Heart left ventricle (tissue), 16 donors: ENCODE measurements at regions not wholly inside any gene's neighbourhood (a gene's known extent, or its start where the extent isn't known, plus 50 kb on each side); places are given as distances from the start of the nearest gene placed in this dataset.

Experiments used
- ATAC-seq, 4 donors: fragments of 200-7000 bp; cut with Tn5 transposase; one replicate each; pipeline ENCODE4 v1.9.1; 2020 to 2022; ENCODE audit warnings: moderate library complexity in 4 of 4, mild to moderate bottlenecking in 3 of 4, moderate number of reproducible peaks in 1 of 4
- DNase-seq, 5 donors: peaks; one replicate each; pipeline ENCODE4 v3.0.0-alpha.2; 2020
- H3K27ac ChIP-seq, 12 donors: fragments of 200-600 bp; sonication (generic) in 4 of 12; one replicate each; pipeline versions ENCODE4 v1.5.0 to v1.8.0; 2016 to 2022; ENCODE audit warnings: mild to moderate bottlenecking in 2 of 12
- H3K27me3 ChIP-seq, 9 donors: fragments of 200-600 bp; sonication (generic) in 2 of 9; one replicate each; pipeline versions ENCODE4 v1.5.1 to v1.8.0; 2016 to 2022; ENCODE audit warnings: mild to moderate bottlenecking in 3 of 9
- H3K36me3 ChIP-seq, 9 donors: fragments of 200-600 bp; sonication (generic) in 2 of 9; one replicate each; pipeline versions ENCODE4 v1.5.0 to v1.8.0; 2018 to 2022; ENCODE audit warnings: mild to moderate bottlenecking in 2 of 9
- H3K4me1 ChIP-seq, 12 donors: fragments of 200-600 bp; sonication (generic) in 4 of 12; one replicate each; pipeline versions ENCODE4 v1.5.0 to v1.8.0; 2016 to 2022; ENCODE audit warnings: mild to moderate bottlenecking in 3 of 12
- H3K4me3 ChIP-seq, 12 donors: fragments of 200-600 bp; sonication (generic) in 4 of 12; one replicate each; pipeline versions ENCODE4 v1.5.0 to v1.8.0; 2017 to 2022; ENCODE audit warnings: mild to moderate bottlenecking in 9 of 12, moderate library complexity in 4 of 12
- H3K9me3 ChIP-seq, 12 donors: fragments of 200-600 bp; sonication (generic) in 4 of 12; one replicate each; pipeline versions ENCODE4 v1.5.0 to v1.8.0; 2016 to 2022; ENCODE audit warnings: mild to moderate bottlenecking in 1 of 12
- POLR2A ChIP-seq, 2 donors: fragments of 450-650 bp; IDR thresholded peaks; one replicate each; pipeline ENCODE4 v1.6.1; 2017; ENCODE audit warnings: antibody characterized with exemption in 2 of 2, mild to moderate bottlenecking in 2 of 2, moderate library complexity in 2 of 2
- WGBS, 4 donors: extraction: QIAGEN DNeasy Blood & Tissue Kit in 2 of 4; methylation state at CpG; one replicate each; pipeline versions ENCODE4 v1.1.5 to v1.1.7; 2013 to 2018; 5-methylcytosine and 5-hydroxymethylcytosine counted together
- intact Hi-C, 10 donors: fragments of 100-400 bp; cut with DNase I; formaldehyde crosslinking; loops; one replicate each; pipeline versions ENCODE4 v1.11.1 to v1.14.2; 2022
- TF ChIP-seq, protein P1 (sequence below), 12 donors: fragments of 200-600 bp; sonication (generic) in 4 of 12; IDR thresholded peaks; one replicate each; pipeline versions ENCODE4 v1.5.0 to v1.8.0; 2018 to 2022; ENCODE audit warnings: antibody characterized with exemption in 12 of 12, mild to moderate bottlenecking in 5 of 12
- donor health status: ischemic (EF 13 %, LVEDD 7.1; RV severe dilation, severe dysfunction).
- donor health status: healthy with polysubstance abuse.
- donor health status: DM: no; HTN: yes; CAD: no.
- donor health status: DM: no; HTN: no; CAD: no.
- donor health status: ischemic (EF 25% LVEDD 6.9; RV normal size, moderate dysfunction).
- donor health status: ischemic (EF 25% LVEDD 5.7; RV mildly dilated, moderate dysfunction).
- donor health status: healthy.
- donor health status: DM: yes; HTN: yes; CAD: no.
- donor health status: ischemic (EF 35%, LVEDD 5.7; RV mildly dilated, moderate dysfunction).
- donor health status: nonischemic (EF 11% LVEDD 7.7; RV severe dilation, severe dysfunction).
- donor health status: DM: yes; HTN: yes; CAD: no.
- donor health status: PGD.
- donor health status: ischemic (EF 29% LVEDD 5.4; RV normal size, mild dysfunction).
- donor health status: nonischemic (EF 23%, LVEDD 6.1; RV moderate dilation, normal function).

DNA sequence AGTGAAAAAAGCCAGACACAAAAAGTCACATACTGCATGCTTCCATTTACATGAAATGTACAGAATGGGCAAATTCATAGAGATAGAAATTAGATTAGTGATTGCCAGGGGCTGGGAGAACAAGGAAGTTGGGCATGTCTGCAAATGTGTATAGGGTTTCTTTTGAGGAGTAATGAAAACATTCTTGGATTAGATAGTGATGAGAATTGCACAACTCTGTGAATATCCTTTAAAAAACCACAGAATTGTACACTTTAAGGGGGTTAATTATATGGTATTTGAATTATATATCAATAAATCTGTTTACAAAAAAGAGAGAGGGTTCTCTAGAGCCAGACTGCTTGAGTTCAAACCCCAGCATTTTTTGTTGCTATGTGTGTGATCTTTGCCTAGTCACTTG is 188.1 kb downstream of the CDC5L start:
- intact Hi-C loops = no loop called here
- ATAC-seq = no peak
- DNase-seq = no peak
- Histone ChIP-seq H3K4me1 (peaks cover 0 to 8% (median 0%) of the 10 kb centered on the region in 12 donors), H3K27ac (no peak overlapping the region), H3K9me3 (no peaks in the 10 kb centered on the region), H3K36me3 (no peaks in the 10 kb centered on the region), H3K27me3 (no peaks in the 10 kb centered on the region), H3K4me3 (no peak overlapping the region)
- TF ChIP-seq, protein P1, sequence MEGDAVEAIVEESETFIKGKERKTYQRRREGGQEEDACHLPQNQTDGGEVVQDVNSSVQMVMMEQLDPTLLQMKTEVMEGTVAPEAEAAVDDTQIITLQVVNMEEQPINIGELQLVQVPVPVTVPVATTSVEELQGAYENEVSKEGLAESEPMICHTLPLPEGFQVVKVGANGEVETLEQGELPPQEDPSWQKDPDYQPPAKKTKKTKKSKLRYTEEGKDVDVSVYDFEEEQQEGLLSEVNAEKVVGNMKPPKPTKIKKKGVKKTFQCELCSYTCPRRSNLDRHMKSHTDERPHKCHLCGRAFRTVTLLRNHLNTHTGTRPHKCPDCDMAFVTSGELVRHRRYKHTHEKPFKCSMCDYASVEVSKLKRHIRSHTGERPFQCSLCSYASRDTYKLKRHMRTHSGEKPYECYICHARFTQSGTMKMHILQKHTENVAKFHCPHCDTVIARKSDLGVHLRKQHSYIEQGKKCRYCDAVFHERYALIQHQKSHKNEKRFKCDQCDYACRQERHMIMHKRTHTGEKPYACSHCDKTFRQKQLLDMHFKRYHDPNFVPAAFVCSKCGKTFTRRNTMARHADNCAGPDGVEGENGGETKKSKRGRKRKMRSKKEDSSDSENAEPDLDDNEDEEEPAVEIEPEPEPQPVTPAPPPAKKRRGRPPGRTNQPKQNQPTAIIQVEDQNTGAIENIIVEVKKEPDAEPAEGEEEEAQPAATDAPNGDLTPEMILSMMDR (IDR thresholded peaks at IDR 0.05) = no peak
- TF ChIP-seq POLR2A (IDR thresholded peaks at IDR 0.05) = no peak

DNA sequence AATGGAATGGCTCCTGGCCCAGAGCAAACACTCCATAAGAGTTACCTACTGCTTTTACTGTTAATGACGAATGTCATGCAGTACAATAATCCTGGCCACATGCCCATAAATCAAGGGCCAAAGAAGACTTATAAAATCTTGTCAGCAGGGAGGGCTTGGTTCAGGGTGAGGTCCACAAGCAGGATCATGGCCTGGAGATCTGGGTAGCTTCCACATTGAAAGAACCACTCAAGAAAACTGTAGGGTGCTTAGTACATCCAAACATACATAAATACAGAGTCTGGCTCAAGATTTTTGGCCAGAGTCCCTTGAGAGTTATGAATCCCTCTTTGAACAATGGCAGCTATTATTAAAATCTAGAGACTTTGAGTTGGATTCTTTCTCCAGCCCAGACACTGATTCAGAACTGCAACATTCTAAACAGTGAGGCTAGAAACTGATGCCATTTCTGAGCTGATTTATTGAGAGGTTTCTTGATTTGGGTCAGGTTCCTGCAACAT is 188.7 kb downstream of the CDC5L start:
- H3K27ac ChIP-seq = no peak overlapping the region
- H3K36me3 ChIP-seq = no peaks in the 10 kb centered on the region
- H3K4me1 ChIP-seq = peaks cover 0 to 4% (median 0%) of the 10 kb centered on the region in 12 donors
- no peaks in the 10 kb centered on the region for H3K27me3 ChIP-seq
- TF ChIP-seq POLR2A (IDR thresholded peaks at IDR 0.05) = no peak
- TF ChIP-seq, protein P1 (IDR thresholded peaks at IDR 0.05) = no peak
- no peaks in the 10 kb centered on the region for H3K9me3 ChIP-seq
- peak in 1 of 4 donors; percentile 26 for ATAC-seq
- intact Hi-C loops = no loop called here
- H3K4me3 ChIP-seq = no peak overlapping the region
- 31 to 64% (median 51%) methylated on average over 1 of the region's 1 CpG for WGBS, 4 donors
- no peak for DNase-seq

DNA sequence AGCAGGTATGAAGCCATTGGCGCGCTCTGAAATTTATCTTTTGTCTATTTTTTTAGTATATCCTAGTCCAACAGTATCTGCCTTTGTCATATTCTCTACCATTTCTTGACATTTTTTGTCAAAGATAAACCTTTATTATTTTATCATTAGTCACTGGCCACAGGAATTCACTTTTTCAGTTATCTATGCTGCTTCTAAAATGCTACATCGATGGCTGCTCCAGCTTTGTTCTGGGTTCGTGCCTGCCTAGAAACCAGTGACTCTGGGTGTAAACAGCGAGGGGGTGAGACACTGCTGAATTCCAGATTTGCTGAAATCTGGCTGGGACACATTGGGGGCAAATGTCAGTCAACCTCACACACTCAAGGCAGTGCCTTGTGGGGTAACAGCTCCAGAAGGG is 193.4 kb downstream of the CDC5L start:
- H3K36me3 ChIP-seq = no peaks in the 10 kb centered on the region
- H3K4me3 ChIP-seq = no peak overlapping the region
- H3K27ac ChIP-seq = no peak overlapping the region
- peaks cover 0 to 4% (median 0%) of the 10 kb centered on the region in 12 donors for H3K4me1 ChIP-seq
- ATAC-seq (no peak), DNase-seq (no peak)
- peaks cover 0 to 23% (median 15%) of the 10 kb centered on the region in 12 donors for H3K9me3 ChIP-seq
- H3K27me3 ChIP-seq = no peaks in the 10 kb centered on the region
- intact Hi-C loops = no loop called here
- no peak for TF ChIP-seq POLR2A (IDR thresholded peaks at IDR 0.05)
- TF ChIP-seq, protein P1 (IDR thresholded peaks at IDR 0.05) = no peak
- 68 to 85% (median 79%) methylated on average over 5 of the region's 5 CpGs for WGBS, 4 donors

DNA sequence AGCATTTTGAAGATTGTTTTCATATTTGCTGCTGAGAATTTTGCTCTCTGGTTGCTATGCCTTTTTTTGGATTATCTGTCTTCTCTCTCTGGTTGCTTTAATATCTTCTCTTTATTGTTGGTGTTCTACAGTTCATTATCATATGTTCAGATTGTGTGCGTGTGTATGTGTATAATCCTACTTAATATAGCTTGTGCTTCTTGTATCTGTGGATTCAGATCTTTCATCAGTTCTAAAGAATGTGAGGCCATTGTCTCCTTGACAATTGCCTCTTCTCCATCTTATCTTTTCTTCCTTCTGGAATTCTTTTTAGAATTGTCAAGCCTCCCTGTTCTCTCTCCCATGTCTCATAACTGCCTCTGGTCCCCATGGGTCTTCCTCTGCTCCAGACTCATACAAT is 195.4 kb downstream of the CDC5L start:
- Histone ChIP-seq H3K27me3 (no peaks in the 10 kb centered on the region), H3K36me3 (no peaks in the 10 kb centered on the region), H3K9me3 (peaks cover 0 to 23% (median 16%) of the 10 kb centered on the region in 12 donors), H3K27ac (no peak overlapping the region), H3K4me3 (no peak overlapping the region), H3K4me1 (no peaks in the 10 kb centered on the region)
- intact Hi-C loops = no loop called here
- ATAC-seq (no peak), DNase-seq (no peak)
- WGBS, 4 donors = 79 to 98% (median 85%) methylated on average over 1 of the region's 1 CpG
- TF ChIP-seq, protein P1 (IDR thresholded peaks at IDR 0.05) = no peak
- no peak for TF ChIP-seq POLR2A (IDR thresholded peaks at IDR 0.05)
